SW480 (cell line): ENCODE measurements at regions not wholly inside any gene's neighbourhood (a gene's known extent, or its start where the extent isn't known, plus 50 kb on each side); places are given as distances from the start of the nearest gene placed in this dataset.

ENCODE experiments used
- DNase-seq: peaks from one replicate; pipeline ENCODE4 v3.0.0-alpha.2; 2016; ENCODE audit warnings: low spot score

- DNase-seq, result no peak
Measured at GRCh38 chr4:24637173-24637572, 52.8 kb upstream of the DHX15 start.

- no peak for DNase-seq
Measured at GRCh38 chr4:24638396-24638875, 54.1 kb upstream of the DHX15 start.

GRCh38 chr4:24639714-24640113 is 55.4 kb upstream of the DHX15 start:
- no peak for DNase-seq

GRCh38 chr4:24640366-24640765 is 56.0 kb upstream of the DHX15 start:
- no peak for DNase-seq

DNA sequence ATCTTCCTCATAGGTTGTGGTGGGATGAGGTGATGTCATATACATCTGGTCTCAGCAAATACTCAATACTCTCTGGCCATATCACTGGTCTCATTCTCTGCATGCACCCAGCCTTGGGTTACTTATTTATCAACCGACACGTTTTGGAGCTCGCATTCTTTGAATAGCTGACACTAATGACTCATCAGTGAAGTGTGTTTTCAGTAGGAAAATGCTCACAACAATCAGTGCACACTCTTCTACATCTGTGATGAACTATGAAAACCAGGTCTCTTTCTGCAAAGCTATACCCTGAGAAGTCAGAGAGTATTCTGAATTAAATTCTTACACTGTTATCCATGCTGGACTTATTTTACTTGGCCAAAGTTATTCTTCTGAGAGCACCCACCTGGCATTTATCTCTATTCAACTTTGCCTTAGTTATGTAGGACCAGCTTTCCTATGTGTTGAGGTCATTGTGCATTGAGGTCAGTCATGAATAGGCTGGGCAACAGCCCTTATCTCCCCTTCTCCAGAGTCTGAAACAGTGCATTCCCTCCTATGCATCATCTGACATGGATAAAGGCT is 58.7 kb upstream of the DHX15 start:
- peak; percentile 11 for DNase-seq

DNA sequence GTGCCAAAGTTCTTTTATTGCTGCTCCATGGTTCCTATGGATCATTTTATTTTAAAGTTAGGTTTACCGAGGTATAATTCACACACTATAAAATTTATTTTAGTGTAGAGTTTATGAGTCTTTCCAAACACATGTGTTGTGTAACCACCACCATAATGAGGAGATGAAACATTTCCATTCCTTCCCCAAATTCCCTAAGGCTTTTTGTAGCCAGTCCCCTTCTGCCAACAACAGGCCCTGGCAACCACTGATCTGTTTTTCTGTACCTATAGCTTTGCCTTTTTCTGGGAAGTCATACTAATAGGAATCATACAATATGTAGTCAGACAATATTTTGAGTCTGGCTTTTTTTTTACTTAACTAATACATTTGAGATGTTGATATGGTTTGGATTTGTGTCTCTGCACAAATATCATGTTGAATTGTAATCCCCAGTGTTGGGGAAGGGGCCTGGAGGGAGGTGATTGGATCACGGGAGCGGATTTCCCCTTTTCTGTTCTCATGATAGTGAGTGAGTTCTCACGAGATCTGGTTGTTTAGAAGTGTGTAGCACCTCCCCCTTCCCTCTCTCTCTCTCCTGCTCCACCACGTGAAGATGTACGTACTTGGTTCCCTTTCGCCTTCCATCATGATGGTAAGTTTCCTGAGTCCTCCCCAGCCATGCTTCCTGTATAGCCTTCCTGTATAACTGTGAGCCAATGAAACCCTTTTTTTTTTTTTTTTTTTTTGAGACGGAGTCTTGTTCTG is 59.6 kb upstream of the DHX15 start:
- DNase-seq, result no peak

DNA sequence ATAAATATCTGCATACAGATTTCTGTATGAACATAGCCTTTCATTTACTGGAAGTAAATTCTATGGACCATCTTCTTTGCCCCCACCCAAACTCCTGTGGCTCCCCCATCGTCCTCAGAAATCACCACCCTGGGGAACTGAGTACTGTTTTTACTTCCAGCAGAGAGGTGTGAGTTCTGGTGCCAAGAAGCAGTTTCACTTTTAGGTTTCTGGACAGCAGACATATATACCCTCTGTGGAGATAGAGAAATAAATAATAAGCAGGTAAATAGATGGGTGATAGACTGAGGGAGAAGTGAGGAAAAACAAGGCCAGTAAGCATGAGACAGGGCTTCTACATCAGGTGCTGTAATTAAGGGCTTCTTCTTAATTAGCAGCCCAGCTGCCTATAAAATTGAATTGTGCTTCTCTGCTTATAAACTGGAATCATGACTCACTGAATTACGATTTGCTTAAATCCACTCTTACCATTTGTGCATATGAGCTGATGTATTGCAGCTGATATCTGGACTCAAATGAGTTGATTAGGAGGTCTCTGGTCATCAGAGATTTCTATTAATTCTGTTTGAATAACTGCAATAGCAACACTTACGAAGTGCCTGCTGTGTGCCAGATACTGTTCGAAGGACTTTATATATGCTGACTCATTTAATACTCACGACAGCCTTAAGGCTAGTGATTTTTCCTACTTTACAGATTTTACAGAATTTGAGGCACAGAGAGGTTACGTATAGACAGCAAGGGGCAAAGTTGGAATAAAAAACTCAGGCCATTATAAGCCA is 60.8 kb upstream of the DHX15 start:
- no peak for DNase-seq

DNA sequence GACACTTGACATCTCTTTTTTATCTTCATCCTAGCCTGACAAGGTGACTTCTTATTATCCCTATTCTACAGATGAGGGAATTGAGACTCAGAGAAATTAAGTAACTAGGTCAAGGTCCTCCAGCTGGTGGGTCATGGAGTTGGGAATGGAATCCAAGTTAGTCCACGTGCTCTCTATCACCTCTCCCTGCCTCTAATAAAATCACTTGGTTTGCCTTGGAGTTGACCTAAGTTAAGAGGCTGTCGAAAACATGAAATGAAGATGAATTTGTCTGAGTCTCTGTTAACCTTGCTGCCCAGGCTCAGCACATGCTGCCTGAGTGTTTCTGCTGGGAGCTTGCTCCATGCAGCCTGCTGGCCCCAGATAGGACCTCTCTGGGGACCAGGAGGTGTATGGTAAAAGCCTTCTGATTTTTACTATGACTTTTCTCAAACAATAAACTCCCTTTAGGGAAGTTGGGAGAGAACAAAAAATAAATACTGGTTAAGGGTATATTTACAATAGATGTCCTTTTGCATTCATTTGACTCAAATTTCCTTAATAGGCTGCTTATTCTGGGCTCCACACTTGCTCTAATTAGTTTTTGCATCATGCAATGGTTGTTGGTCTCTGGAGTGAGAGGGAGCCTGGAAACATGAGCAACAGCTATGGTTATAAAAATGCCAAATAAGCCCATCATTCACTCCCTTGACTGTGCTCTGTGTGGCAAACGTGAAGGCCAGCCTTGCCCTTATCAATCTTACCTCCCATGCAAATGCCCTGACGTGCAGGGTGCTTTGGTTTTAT is 61.6 kb upstream of the DHX15 start:
- DNase-seq, result no peak

DNA sequence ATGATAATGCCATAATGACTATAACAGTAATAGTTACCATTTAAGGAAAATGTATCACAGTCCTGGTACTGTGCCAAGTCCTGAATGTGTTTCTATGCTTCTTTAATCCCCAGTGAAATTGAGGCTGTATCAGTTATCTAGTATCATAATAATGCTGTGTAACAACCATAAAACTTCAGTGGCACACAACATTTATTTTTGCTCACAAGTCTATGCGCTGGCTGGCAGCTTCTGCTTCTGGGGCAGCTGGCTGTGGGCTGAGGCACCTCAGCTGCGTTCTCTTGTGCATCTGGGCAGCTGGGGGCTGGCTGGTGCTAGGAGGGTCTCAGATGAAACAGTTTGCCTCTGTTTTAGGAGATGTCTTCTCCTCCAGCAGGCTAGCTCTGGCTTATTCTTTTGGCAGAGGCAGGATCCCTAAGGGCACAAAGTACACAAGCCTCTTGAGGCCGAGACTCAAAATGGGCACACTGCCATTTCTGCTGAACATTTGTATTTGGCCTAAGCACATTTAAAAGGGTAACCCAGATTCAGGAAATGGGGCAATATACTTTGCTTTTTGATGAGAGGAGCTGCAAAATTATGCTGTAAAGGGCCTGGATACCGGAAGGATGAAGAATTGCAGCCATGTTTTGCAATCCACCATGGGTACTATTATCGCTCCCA is 62.6 kb upstream of the DHX15 start:
- no peak for DNase-seq

GRCh38 chr4:24650849-24651640 is 66.7 kb upstream of the DHX15 start:
- DNase-seq, result no peak

DNA sequence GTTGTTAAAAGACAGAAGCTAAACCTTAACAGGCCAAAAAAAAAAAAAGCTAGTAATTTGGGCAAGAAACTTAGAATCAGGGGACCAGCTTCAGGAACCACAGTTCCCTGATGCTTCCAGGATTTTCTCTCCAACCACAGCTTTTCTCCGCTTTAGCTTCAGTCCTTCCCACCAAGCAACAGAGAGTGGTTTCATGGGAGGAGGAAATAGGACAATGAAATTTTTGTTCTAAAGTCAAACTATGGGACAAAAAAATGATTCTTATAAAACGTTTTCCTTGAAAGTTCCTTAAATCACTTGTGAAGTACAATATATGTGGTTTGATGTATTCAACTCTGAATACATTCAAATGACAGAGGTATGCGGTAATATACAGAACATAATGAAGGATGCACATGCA is 71.0 kb upstream of the DHX15 start:
- DNase-seq, result no peak

DNA sequence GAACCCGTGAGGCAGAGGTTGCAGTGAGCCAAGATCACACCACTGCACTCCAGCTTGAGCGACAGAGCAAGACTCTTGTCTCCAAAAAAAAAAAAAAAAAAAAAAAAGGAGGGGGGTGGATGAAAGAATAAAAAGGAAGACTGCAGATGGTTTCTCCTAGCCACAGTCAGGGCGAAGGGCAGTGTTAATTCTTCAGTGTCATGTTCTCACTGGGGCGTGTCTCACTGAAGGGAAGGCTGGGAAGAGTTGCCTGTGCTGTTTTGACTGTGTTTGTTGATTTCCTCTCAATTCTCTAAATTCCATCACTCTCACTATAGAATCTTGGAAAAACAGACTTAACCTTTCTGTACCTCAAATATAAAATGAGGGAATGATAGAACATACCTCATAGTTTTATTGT is 71.6 kb upstream of the DHX15 start:
- peak; percentile 9 for DNase-seq

DNA sequence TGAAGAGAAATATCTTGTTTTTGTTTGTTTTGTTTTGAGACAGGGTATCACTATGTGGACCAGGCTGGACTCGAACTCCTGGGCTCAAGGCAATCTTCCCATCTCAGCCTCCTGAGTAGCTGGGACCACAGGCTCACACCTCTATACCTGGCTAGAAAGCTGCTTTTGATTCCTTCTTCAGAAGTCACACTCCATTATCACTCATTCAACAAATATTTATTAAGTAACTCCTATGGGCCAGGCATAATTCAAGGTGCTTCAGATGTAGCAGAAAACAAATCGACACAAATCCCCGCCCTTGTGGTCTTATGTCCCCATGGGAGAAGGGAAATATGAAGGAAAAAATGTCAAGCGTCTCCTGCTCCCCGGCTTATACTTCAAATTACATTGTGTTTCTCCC is 72.6 kb upstream of the DHX15 start:
- peak; percentile 3 for DNase-seq

GRCh38 chr4:24657768-24658617 is 73.6 kb upstream of the DHX15 start:
- peak; percentile 96 for DNase-seq

DNA sequence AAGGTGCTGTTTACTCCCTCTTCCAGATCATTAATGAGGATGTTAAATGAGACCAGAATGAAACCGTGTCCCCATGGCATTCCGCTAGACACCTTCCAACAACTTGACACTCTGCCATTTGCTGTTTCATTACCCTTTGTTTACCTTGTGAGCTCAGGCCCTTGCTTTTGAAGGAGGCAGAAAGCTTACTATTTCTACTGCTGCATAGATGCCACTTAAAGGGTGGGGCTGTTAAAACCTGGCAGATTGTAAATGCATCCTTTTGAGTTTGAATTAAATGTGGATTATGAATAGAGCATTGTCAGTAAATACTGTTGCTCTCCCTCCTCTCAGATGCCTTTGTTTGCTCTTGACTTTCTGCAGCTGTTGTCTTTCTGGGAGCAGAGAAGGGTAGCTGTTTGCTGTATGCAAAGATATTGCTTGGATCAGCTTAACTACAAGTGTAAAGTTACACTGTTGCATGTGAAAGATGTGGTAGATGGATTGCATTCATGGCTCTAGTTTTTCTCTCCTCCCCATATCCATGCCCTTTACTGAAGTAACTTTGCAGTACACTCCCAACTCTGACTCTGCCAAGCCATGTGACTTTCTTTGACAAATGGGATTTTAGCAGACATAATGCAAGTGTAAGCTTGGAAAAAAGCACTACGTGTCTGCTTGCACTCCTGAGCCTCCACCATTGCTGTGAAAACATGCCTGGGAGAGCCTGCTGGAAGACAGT is 75.0 kb upstream of the DHX15 start:
- DNase-seq, result peak; percentile 5

- DNase-seq, result no peak
Measured at GRCh38 chr4:24662056-24662455, 77.7 kb upstream of the DHX15 start.

DNA sequence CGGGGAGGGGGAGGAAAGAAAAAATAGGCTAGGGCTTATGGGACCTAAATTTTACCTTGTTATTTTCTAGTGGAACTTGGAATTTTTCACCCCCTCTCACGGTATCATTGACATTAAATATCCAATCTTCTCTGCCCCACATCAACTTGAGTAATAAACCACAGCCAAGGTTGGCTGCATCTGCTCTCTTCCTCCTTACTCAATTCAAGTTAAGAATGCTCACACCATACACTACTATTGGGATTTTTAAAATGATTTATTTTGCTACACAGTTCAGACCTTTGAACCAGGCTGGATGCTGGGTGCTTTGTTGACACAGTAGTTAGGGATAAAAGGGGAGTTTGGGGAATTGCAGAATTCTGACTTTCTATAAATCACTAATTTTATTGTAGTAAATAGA is 78.2 kb upstream of the DHX15 start:
- DNase-seq, result no peak

DNA sequence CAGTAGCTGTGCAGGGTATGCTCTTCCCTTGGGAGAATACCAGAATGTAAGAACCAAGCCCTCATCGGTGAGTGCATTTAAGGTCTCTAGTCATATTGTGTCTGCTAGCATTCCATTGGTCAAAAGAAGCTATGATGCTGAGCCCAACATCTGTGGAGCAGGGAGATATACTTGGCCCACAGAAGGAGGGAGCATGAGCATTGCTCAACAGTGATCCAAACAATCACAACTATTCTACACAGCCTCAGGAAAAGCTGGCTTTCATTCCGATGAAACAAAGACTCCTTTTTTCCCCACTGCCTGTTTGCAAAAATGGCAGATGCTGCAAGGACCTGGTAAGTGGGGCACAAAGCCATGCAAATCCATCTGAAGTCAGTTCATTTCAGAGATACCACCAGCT is 80.6 kb upstream of the DHX15 start:
- no peak for DNase-seq

DNA sequence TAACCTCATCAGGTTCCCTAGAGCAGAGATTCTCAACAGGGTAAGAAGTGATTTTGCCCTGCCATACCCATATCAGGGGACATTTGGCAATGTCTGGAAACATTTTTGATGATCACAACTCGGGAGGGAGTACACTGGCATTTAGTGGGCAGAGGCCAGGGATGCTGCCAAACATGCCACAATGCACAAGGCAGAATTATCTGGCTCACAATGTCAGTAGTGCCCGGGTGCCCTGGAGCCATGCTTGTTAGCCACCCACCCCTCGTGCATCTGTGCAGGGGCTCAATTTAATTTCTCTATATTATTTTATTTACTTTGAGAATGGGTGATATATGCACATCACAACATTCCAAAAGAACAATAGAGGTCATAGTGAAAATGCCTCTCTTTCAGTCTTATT is 82.0 kb upstream of the DHX15 start:
- DNase-seq, result no peak
